Upper lobe of left lung (tissue), 6 donors: ENCODE measurements at regions not wholly inside any gene's neighbourhood (a gene's known extent, or its start where the extent isn't known, plus 50 kb on each side); places are given as distances from the start of the nearest gene placed in this dataset.

Experiments used
- ATAC-seq, 2 donors: fragments of 200-7000 bp; cut with Tn5 transposase; one replicate each; pipeline ENCODE4 v1.9.1; 2022; ENCODE audit warnings: mild to moderate bottlenecking in 2 of 2, moderate library complexity in 2 of 2; ENCODE audit not compliant: low FRiP score in 2 of 2
- DNase-seq, 2 donors: peaks; one replicate each; pipeline ENCODE4 v3.0.0-alpha.2; 2019 to 2020
- H3K27ac ChIP-seq, 4 donors: fragments of 200-600 bp; sonication (generic); one replicate each; pipeline ENCODE4 v1.5.1; 2016 to 2019
- H3K27me3 ChIP-seq, 4 donors: fragments of 200-600 bp; sonication (generic); one replicate each; pipeline ENCODE4 v1.5.1; 2017 to 2019
- H3K36me3 ChIP-seq, 4 donors: fragments of 200-600 bp; sonication (generic); one replicate each; pipeline ENCODE4 v1.5.1; 2016 to 2019
- H3K4me1 ChIP-seq, 4 donors: fragments of 200-600 bp; sonication (generic); one replicate each; pipeline ENCODE4 v1.5.1; 2018 to 2019
- H3K4me3 ChIP-seq, 4 donors: fragments of 200-600 bp; sonication (generic); one replicate each; pipeline ENCODE4 v1.5.1; 2017 to 2019; ENCODE audit warnings: mild to moderate bottlenecking in 2 of 4, moderate library complexity in 1 of 4
- H3K9me3 ChIP-seq, 4 donors: fragments of 200-600 bp; sonication (generic); one replicate each; pipeline ENCODE4 v1.5.1; 2018 to 2019
- CTCF ChIP-seq, 6 experiments: fragments of 450-650 bp in 4 of 6; fragments of 200-600 bp in 2 of 6; sonication (generic) in 2 of 6; IDR thresholded peaks; one replicate each; pipeline ENCODE4 v1.5.1; 2016 to 2019; ENCODE audit warnings: antibody characterized with exemption in 6 of 6
- EP300 ChIP-seq, 4 donors: sonication (generic); formaldehyde crosslinking; IDR thresholded peaks; one replicate each; pipeline ENCODE4 v1.5.1; 2017; ENCODE audit warnings: antibody characterized with exemption in 4 of 4, control low read depth in 2 of 4
- POLR2A ChIP-seq, 4 donors: fragments of 450-650 bp; IDR thresholded peaks; one replicate each; pipeline ENCODE4 v1.5.1; 2016 to 2017; ENCODE audit warnings: antibody characterized with exemption in 4 of 4, mild to moderate bottlenecking in 2 of 4
- POLR2AphosphoS5 ChIP-seq, 2 donors: sonication (generic); formaldehyde crosslinking; IDR thresholded peaks; one replicate each; pipeline ENCODE4 v1.5.1; 2017; ENCODE audit warnings: antibody characterized with exemption in 2 of 2
- WGBS, 2 donors: methylation state at CpG; one replicate each; pipeline ENCODE4 v1.1.5; 2017 to 2018; 5-methylcytosine and 5-hydroxymethylcytosine counted together
- donor health status: DM: no; HTN: no; CAD: no; lungs with moderate emphysema.
- donor health status: DM: no; HTN: yes; CAD: no; lungs with severe emphysema.

DNA sequence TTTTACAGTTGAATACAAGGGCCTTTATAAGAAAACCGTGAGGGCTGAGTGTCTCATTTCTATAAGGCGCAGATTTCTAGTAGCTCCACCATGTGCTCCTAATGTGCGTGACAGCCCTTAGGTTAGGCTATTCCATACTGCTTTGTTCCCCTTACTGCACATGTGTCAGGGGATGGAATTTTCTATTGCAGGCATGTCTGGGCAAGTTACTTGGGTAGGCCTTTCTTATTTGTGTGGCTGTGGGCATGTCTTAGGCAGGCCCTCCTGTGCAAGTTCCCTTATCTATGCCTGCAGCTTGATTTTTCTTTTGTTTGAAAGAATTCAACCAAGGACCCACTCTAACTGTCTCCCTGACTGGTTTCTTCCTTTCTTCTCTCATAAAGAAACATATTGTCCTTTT lies 434.2 kb upstream of the CNTN3 start:
- no peaks in the 10 kb centered on the region for H3K9me3 ChIP-seq
- H3K27ac ChIP-seq = no peak overlapping the region
- H3K4me3 ChIP-seq = no peak overlapping the region
- ATAC-seq (no peak), DNase-seq (no peak)
- TF ChIP-seq POLR2AphosphoS5 (IDR thresholded peaks at IDR 0.05) = no peak
- TF ChIP-seq EP300 (IDR thresholded peaks at IDR 0.05) = no peak
- TF ChIP-seq CTCF (IDR thresholded peaks at IDR 0.05) = no peak
- no peak for TF ChIP-seq POLR2A (IDR thresholded peaks at IDR 0.05)
- H3K36me3 ChIP-seq = no peaks in the 10 kb centered on the region
- H3K4me1 ChIP-seq = no peaks in the 10 kb centered on the region
- no peaks in the 10 kb centered on the region for H3K27me3 ChIP-seq
- WGBS, 2 donors = 60 to 86% methylated on average over 3 of the region's 3 CpGs

DNA sequence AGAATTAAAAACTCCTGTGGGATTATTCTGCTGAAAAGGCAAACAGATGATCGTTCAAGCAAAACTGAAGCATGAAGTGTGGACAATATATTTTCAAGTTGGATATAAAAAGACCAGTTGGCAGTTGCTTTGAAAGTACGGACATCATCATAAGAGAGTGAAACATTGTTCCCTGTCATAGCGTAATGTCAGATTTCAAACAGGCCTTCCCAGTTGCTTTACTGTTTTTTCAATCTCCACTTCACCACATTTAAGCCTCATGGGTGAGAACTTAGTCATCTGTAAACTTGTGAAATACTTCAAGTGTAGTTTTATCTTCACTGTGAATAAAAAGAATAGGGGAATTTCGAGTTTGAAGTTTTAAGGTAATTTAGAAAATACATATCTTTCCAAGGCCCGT lies 435.1 kb upstream of the CNTN3 start:
- 73 to 82% methylated on average over 5 of the region's 5 CpGs for WGBS, 2 donors
- Histone ChIP-seq H3K36me3 (no peaks in the 10 kb centered on the region), H3K4me3 (no peak overlapping the region), H3K27ac (no peak overlapping the region), H3K27me3 (no peaks in the 10 kb centered on the region), H3K4me1 (no peaks in the 10 kb centered on the region), H3K9me3 (no peaks in the 10 kb centered on the region)
- TF ChIP-seq POLR2A (IDR thresholded peaks at IDR 0.05) = no peak
- no peak for TF ChIP-seq CTCF (IDR thresholded peaks at IDR 0.05)
- no peak for TF ChIP-seq POLR2AphosphoS5 (IDR thresholded peaks at IDR 0.05)
- no peak for TF ChIP-seq EP300 (IDR thresholded peaks at IDR 0.05)
- no peak for DNase-seq
- no peak for ATAC-seq

DNA sequence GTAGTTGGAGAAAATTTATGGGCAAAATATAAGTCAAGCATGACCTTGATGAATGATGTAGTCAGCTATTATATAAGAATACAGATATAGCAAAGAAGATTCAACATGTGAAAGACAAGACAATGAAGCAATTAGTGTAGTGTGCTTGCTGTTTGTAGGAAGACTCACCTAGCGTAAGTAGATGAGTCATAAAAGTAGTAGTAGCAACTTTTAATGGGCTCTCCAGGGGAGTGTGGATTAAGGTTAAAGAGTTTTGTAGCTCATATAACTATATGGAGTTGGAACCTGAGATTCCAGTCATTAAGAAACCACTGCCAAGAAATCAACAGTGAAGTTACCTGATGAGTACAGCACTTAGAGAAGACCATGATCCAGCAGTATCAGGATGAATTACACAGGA lies 444.7 kb upstream of the CNTN3 start:
- Histone ChIP-seq H3K9me3 (no peaks in the 10 kb centered on the region), H3K36me3 (no peaks in the 10 kb centered on the region), H3K27me3 (no peaks in the 10 kb centered on the region), H3K27ac (no peak overlapping the region), H3K4me1 (no peaks in the 10 kb centered on the region), H3K4me3 (no peak overlapping the region)
- DNase-seq = no peak
- ATAC-seq = no peak
- no peak for TF ChIP-seq POLR2AphosphoS5 (IDR thresholded peaks at IDR 0.05)
- no peak for TF ChIP-seq CTCF (IDR thresholded peaks at IDR 0.05)
- TF ChIP-seq EP300 (IDR thresholded peaks at IDR 0.05) = no peak
- no peak for TF ChIP-seq POLR2A (IDR thresholded peaks at IDR 0.05)
- WGBS, 2 donors = 83 to 93% methylated on average over 1 of the region's 1 CpG

DNA sequence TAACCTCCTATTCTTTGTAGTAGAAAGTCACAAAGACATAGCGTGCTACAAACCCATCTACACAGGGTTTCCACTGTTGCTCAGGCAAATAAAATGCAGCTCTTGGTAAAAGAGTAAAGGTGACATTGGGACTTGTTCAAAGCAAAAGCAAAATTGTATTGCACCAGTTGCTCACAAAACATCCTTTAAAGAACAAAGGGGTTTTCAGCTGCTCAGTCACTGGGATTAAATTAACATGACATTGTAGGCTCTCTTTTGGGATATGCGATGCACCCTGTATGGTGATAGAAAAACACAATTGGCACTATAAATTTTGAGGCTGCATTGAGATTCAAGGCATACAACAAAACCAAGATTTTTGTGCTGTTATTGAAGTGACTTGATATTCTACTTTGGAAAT lies 447.3 kb upstream of the CNTN3 start:
- 88 to 93% methylated on average over 2 of the region's 2 CpGs for WGBS, 2 donors
- no peak overlapping the region for H3K27ac ChIP-seq
- H3K27me3 ChIP-seq = no peaks in the 10 kb centered on the region
- peaks cover 0 to 6% (median 0%) of the 10 kb centered on the region in 4 donors for H3K9me3 ChIP-seq
- no peaks in the 10 kb centered on the region for H3K4me1 ChIP-seq
- no peak for TF ChIP-seq CTCF (IDR thresholded peaks at IDR 0.05)
- no peak for TF ChIP-seq EP300 (IDR thresholded peaks at IDR 0.05)
- no peak for TF ChIP-seq POLR2A (IDR thresholded peaks at IDR 0.05)
- no peak for TF ChIP-seq POLR2AphosphoS5 (IDR thresholded peaks at IDR 0.05)
- H3K4me3 ChIP-seq = no peak overlapping the region
- no peaks in the 10 kb centered on the region for H3K36me3 ChIP-seq
- DNase-seq (no peak), ATAC-seq (no peak)

DNA sequence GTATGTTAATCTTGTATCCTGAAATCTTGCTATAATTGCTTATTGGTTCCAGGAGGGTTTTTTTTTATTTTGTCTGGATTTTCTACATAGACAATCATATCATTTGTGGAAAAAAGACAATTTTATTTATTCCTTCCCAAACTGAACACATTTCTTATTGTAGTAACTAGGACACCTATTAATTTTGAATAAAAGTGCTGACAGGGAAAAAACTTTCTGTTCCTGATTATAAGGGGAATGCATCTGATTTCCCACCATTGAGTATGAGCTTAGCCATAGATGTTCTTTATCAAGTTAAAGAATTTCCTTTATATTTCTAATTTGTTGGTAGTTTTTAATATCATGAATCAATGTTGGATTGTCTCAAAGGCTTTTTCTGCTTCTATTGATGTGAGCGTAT lies 460.7 kb upstream of the CNTN3 start:
- DNase-seq (no peak), ATAC-seq (no peak)
- H3K4me1 ChIP-seq = no peaks in the 10 kb centered on the region
- no peaks in the 10 kb centered on the region for H3K36me3 ChIP-seq
- no peaks in the 10 kb centered on the region for H3K27me3 ChIP-seq
- H3K27ac ChIP-seq = no peak overlapping the region
- TF ChIP-seq CTCF (IDR thresholded peaks at IDR 0.05) = no peak
- TF ChIP-seq POLR2AphosphoS5 (IDR thresholded peaks at IDR 0.05) = no peak
- 98 to 100% methylated on average over 1 of the region's 1 CpG for WGBS, 2 donors
- no peak overlapping the region for H3K4me3 ChIP-seq
- no peaks in the 10 kb centered on the region for H3K9me3 ChIP-seq
